Gastrocnemius medialis (tissue), 4 donors: ENCODE measurements at regions not wholly inside any gene's neighbourhood (a gene's known extent, or its start where the extent isn't known, plus 50 kb on each side); places are given as distances from the start of the nearest gene placed in this dataset.

Experiments
- ATAC-seq, 2 donors: fragments of 150-250 bp; one replicate each; pipeline ENCODE4 v1.9.1; 2016
- DNase-seq, 2 donors: peaks; one replicate each; pipeline ENCODE4 v3.0.0-alpha.2; 2019
- H3K27ac ChIP-seq, 4 donors: fragments of 200-600 bp; sonication (generic); 1 replicate in 1 of 4; 2 replicates in 3 of 4; pipeline ENCODE4 v1.5.1; 2016 to 2018; ENCODE audit warnings: mild to moderate bottlenecking in 2 of 4, moderate library complexity in 1 of 4
- H3K27me3 ChIP-seq, 3 donors: fragments of 200-600 bp; sonication (generic) in 2 of 3; 1 replicate in 1 of 3; 2 replicates in 2 of 3; pipeline versions ENCODE4 v1.5.1 to v1.6.0; 2016 to 2019; ENCODE audit warnings: mild to moderate bottlenecking in 1 of 3, moderate library complexity in 1 of 3
- H3K36me3 ChIP-seq, 2 donors: fragments of 200-600 bp; sonication (generic) in 1 of 2; one replicate each; pipeline ENCODE4 v1.5.1; 2017 to 2018
- H3K4me1 ChIP-seq, 2 donors: fragments of 200-600 bp; sonication (generic) in 1 of 2; one replicate each; pipeline ENCODE4 v1.5.1; 2016 to 2017; ENCODE audit warnings: mild to moderate bottlenecking in 2 of 2
- H3K4me3 ChIP-seq, 4 donors: fragments of 200-600 bp; sonication (generic) in 3 of 4; 1 replicate in 1 of 4; 2 replicates in 3 of 4; pipeline ENCODE4 v1.5.1; 2016 to 2019; ENCODE audit warnings: mild to moderate bottlenecking in 2 of 4
- H3K9me3 ChIP-seq, 3 donors: fragments of 200-600 bp; sonication (generic) in 2 of 3; 1 replicate in 1 of 3; 2 replicates in 2 of 3; pipeline ENCODE4 v1.5.1; 2016 to 2019
- CTCF ChIP-seq, 5 experiments: fragments of 450-650 bp in 3 of 5; fragments of 200-600 bp in 2 of 5; sonication (generic) in 2 of 5; IDR thresholded peaks in 4 of 5; conservative IDR thresholded peaks in 1 of 5; 1 replicate in 4 of 5; 2 replicates in 1 of 5; pipeline ENCODE4 v1.5.1; 2016 to 2019; ENCODE audit warnings: antibody characterized with exemption in 5 of 5, mild to moderate bottlenecking in 3 of 5, moderate library complexity in 3 of 5
- POLR2A ChIP-seq, 2 donors: fragments of 450-650 bp; IDR thresholded peaks; one replicate each; pipeline ENCODE4 v1.6.1; 2017; ENCODE audit warnings: antibody characterized with exemption in 2 of 2, mild to moderate bottlenecking in 2 of 2, moderate library complexity in 2 of 2
- in situ Hi-C, 4 donors: fragments of 200-750 bp; cut with MboI; loops; one replicate each; pipeline versions ENCODE4 v1.15.0 to v1.8.0; 2017; ENCODE audit warnings: low sequenced_read_pairs in 4 of 4
- intact Hi-C: fragments of 100-400 bp; cut with DNase I; formaldehyde crosslinking; loops from one replicate; pipeline ENCODE4 v1.15.1; 2023; ENCODE audit warnings: low total_unique reads

- Histone ChIP-seq H3K27ac (no peak overlapping the region), H3K27me3 (no peaks in the 10 kb centered on the region), H3K36me3 (no peaks in the 10 kb centered on the region), H3K9me3 (no peaks in the 10 kb centered on the region), H3K4me3 (no peak overlapping the region), H3K4me1 (no peaks in the 10 kb centered on the region)
- in situ Hi-C loops, result no loop called here
- intact Hi-C loops, result no loop called here
- TF ChIP-seq CTCF (IDR thresholded peaks at IDR 0.05 in 4 of 5, conservative IDR thresholded peaks at IDR 0.05 in 1 of 5), result no peak
- no peak for TF ChIP-seq POLR2A (IDR thresholded peaks at IDR 0.05)
- DNase-seq (no peak), ATAC-seq (no peak)
Observed at GRCh38 chr13:106246666-106247188, 288.7 kb downstream of the EFNB2 start.

DNA sequence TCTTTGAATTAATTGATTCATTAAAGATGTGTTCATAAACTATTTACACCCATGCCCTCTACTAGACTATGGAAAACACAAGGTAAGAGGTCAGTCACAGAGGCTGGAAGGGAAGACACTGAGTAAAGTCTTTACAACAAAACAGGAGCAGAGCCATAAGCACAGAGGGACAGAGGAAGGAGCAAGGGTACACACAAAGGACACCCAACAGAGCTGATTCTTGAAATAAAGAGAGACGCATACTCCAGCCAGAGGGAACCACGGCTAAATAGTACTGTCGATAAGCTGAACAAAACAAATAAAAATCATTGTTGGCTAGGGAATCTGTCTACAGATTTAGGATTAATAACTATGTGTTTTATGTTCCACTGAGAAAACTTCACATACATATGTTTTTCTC lies 289.2 kb downstream of the EFNB2 start:
- no peaks in the 10 kb centered on the region for H3K9me3 ChIP-seq
- H3K4me3 ChIP-seq, result no peak overlapping the region
- ATAC-seq, result no peak
- TF ChIP-seq CTCF (IDR thresholded peaks at IDR 0.05 in 4 of 5, conservative IDR thresholded peaks at IDR 0.05 in 1 of 5) (no peak), POLR2A (IDR thresholded peaks at IDR 0.05) (no peak)
- no peaks in the 10 kb centered on the region for H3K27me3 ChIP-seq
- in situ Hi-C loops, result no loop called here
- no peaks in the 10 kb centered on the region for H3K4me1 ChIP-seq
- intact Hi-C loops, result no loop called here
- H3K36me3 ChIP-seq, result no peaks in the 10 kb centered on the region
- DNase-seq, result no peak
- H3K27ac ChIP-seq, result no peak overlapping the region

DNA sequence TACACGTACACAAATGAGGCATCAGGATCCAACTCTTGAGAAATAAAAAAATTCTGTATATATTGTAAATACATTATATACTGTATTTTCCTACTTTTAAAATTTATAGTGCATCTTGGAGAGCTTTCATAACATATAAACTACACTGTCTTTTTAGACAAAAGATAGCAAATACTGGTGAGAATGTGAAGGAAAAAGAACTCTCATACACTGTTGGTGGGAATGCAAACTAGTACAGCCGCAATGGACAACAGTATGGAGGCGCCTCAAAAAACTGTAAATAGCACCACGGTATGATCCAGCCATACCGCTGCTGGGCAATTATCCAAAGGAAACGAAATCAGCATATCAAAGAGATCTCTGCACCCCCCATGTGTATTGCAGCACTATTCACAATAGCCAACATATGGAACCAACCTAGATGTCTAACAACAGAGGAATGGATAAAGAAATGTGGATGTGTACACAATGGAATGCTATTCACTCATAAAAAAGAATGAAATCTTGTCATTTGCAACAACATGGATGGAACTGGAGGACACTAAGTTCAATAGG lies 292.4 kb downstream of the EFNB2 start:
- Histone ChIP-seq H3K27ac (no peak overlapping the region), H3K9me3 (no peaks in the 10 kb centered on the region), H3K4me3 (no peak overlapping the region), H3K4me1 (no peaks in the 10 kb centered on the region), H3K36me3 (no peaks in the 10 kb centered on the region), H3K27me3 (no peaks in the 10 kb centered on the region)
- no peak for DNase-seq
- no peak for TF ChIP-seq POLR2A (IDR thresholded peaks at IDR 0.05)
- no peak for TF ChIP-seq CTCF (IDR thresholded peaks at IDR 0.05 in 4 of 5, conservative IDR thresholded peaks at IDR 0.05 in 1 of 5)
- in situ Hi-C loops (no loop called here), intact Hi-C loops (no loop called here)
- ATAC-seq, result no peak

DNA sequence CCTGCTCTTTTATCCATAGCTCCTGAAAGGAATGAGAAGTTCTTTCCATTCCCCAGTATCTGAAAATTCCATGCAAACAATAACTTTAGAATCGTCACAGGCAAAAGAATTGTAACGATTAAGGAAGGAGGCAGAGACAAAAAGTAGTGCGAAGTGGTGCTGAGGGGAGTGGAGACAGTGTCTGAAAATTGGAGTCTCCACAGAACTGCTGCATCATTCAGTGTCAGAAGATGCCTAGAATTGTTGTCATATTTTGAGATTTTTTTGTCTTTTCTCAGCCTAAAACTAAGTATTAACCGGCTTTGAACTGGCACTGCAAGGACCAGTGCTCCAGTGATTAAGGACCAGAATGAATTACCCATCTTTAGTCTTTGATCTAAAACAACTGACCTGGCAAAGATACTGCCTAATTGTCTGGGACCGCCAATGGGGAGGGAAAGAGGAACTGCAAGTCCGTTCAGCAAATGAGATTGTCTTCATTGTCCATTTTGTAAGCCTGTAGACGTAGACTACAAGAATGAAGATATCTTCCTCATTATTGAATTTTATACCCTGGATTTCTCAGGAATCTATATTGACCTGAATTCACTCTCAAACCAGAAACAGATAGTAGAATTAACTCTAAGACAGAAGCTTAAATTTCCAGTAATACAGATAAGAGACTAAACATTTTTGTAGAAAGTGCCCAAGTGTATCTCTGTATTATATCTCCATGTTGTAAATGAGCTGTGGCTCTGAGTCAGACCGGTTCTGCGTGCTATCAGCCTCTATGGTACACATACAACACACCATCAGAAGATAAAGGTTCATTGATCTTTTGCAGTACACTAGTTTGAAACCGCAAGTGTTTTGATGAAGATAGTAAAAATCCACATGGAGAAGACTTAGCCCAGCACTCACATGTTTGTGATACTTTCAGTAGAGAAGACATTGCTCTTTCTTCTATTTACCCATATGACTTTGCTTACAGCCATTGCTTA lies 293.2 kb downstream of the EFNB2 start:
- in situ Hi-C loops, result no loop called here
- no peaks in the 10 kb centered on the region for H3K27me3 ChIP-seq
- H3K27ac ChIP-seq, result no peak overlapping the region
- DNase-seq (no peak), ATAC-seq (no peak)
- TF ChIP-seq CTCF (IDR thresholded peaks at IDR 0.05 in 4 of 5, conservative IDR thresholded peaks at IDR 0.05 in 1 of 5) (no peak), POLR2A (IDR thresholded peaks at IDR 0.05) (no peak)
- intact Hi-C loops, result no loop called here
- H3K9me3 ChIP-seq, result no peaks in the 10 kb centered on the region
- H3K4me1 ChIP-seq, result no peaks in the 10 kb centered on the region
- no peaks in the 10 kb centered on the region for H3K36me3 ChIP-seq
- no peak overlapping the region for H3K4me3 ChIP-seq
